ENCODE measurements at regions not wholly inside any gene's neighbourhood (a gene's known extent, or its start where the extent isn't known, plus 50 kb on each side); places are given as distances from the start of the nearest gene placed in this dataset.

DNA sequence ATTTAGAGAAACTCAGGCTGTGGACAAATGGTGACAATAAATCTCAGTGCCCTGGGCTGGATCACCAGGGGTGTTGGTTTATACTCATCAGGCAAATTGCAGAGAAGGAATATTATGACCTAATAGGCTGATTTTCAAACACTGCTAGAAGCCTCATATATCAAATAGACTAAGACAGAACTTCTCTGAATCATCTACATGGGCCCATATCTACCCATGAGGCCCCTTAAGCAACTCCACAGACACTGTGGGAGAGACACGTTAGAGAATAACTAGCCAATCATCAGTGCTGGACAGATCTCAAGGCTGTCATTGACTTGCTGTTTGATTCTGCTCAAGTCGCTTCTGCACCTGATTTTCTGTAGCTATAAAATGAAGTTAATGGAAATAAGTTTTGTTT, 545.8 kb downstream of the SOX6 start:
- TF ChIP-seq GATA2 (IDR thresholded peaks at IDR 0.05; ENCODE audit: low read depth, low read length), result no peak
- TF ChIP-seq GATA3 (IDR thresholded peaks at IDR 0.05; ENCODE audit: low read depth, low read length), result no peak

Measured in SH-SY5Y (cell line).